ENCODE measurements at regions not wholly inside any gene's neighbourhood (a gene's known extent, or its start where the extent isn't known, plus 50 kb on each side); places are given as distances from the start of the nearest gene placed in this dataset.

- CTCF ChIA-PET = no interaction called here
- Histone ChIP-seq H3K27me3 (ENCODE audit: control insufficient read depth, insufficient read depth, low read length) (no peaks in the 10 kb centered on the region), H3K36me3 (ENCODE audit: control insufficient read depth, insufficient read depth, low read length) (no peaks in the 10 kb centered on the region), H3K27ac (ENCODE audit: low read length) (no peak overlapping the region), H3K4me1 (ENCODE audit: control insufficient read depth, insufficient read depth, low read length) (no peaks in the 10 kb centered on the region), H3K9me3 (ENCODE audit: control insufficient read depth, insufficient read depth, low read depth, low read length) (no peaks in the 10 kb centered on the region), H3K4me3 (ENCODE audit: low read depth in 2 of 2, low read length in 2 of 2) (no peak overlapping the region)
- no TSS peak for BruUV-seq (replicated peaks)
- DNase-seq (ENCODE audit: low read depth, low spot score) (no peak), ATAC-seq (no peak)
- intact Hi-C loops (cut with micrococcal nuclease; ENCODE audit: unreplicated experiment) = loop anchor here (2.0 kb wide), 1 partner anchor 477 kb away; no protein-coding TSS in a partner anchor
- POLR2A ChIA-PET = no interaction called here
- TF ChIP-seq CTCF (IDR thresholded peaks at IDR 0.05) = peak; percentile 27; the same call in 1 of the 2 replicates
- no peak for TF ChIP-seq REST (IDR thresholded peaks at IDR 0.05; ENCODE audit: insufficient read depth in 1 of 2, low read depth in 2 of 2, low read length in 1 of 2)
- in situ Hi-C loops (cut with HindIII; ENCODE audit: low pct_unique_long_range_greater_than_20kb, low sequenced_read_pairs) = no loop called here
Observed at GRCh38 chrX:88135735-88136134, 611.3 kb upstream of the CPXCR1 start.

GRCh38 chrX:88136328-88136727 lies 610.7 kb upstream of the CPXCR1 start:
- no TSS peak for BruUV-seq (replicated peaks)
- TF ChIP-seq TCF7L2 (IDR thresholded peaks at IDR 0.05; ENCODE audit: low read depth, low read length) (no peak), CTCF (IDR thresholded peaks at IDR 0.05) (no peak), SIN3A (IDR thresholded peaks at IDR 0.05; ENCODE audit: borderline replicate concordance, insufficient read depth, low read depth, low read length) (no peak), POLR2AphosphoS5 (IDR thresholded peaks at IDR 0.05; ENCODE audit: low read depth, low read length) (no peak), REST (IDR thresholded peaks at IDR 0.05; ENCODE audit: insufficient read depth in 1 of 2, low read depth in 2 of 2, low read length in 1 of 2) (no peak)
- Histone ChIP-seq H3K27ac (ENCODE audit: low read length) (no peak overlapping the region), H3K4me1 (ENCODE audit: control insufficient read depth, insufficient read depth, low read length) (no peaks in the 10 kb centered on the region), H3K9me3 (ENCODE audit: control insufficient read depth, insufficient read depth, low read depth, low read length) (no peaks in the 10 kb centered on the region), H3K27me3 (ENCODE audit: control insufficient read depth, insufficient read depth, low read length) (no peaks in the 10 kb centered on the region), H3K4me3 (ENCODE audit: low read depth in 2 of 2, low read length in 2 of 2) (no peak overlapping the region), H3K36me3 (ENCODE audit: control insufficient read depth, insufficient read depth, low read length) (no peaks in the 10 kb centered on the region)
- DNase-seq (ENCODE audit: low read depth, low spot score) (no peak), ATAC-seq (no peak)
- ChIA-PET POLR2A (no interaction called here), CTCF (no interaction called here)
- intact Hi-C loops (cut with micrococcal nuclease; ENCODE audit: unreplicated experiment) (loop anchor here (2.0 kb wide), 1 partner anchor 476 kb away; no protein-coding TSS in a partner anchor), in situ Hi-C loops (cut with HindIII; ENCODE audit: low pct_unique_long_range_greater_than_20kb, low sequenced_read_pairs) (no loop called here)

All from Panc1 (cell line).